H7 (cell line): ENCODE measurements at regions not wholly inside any gene's neighbourhood (a gene's known extent, or its start where the extent isn't known, plus 50 kb on each side); places are given as distances from the start of the nearest gene placed in this dataset.

Source experiments
- DNase-seq: peaks from one replicate; pipeline ENCODE4 v3.0.0; 2012
- H3K27me3 ChIP-seq: 2 replicates; pipeline ENCODE4 v1.6.0; 2011; ENCODE audit warnings: mild to moderate bottlenecking, low read length; ENCODE audit not compliant: control insufficient read depth, insufficient read depth
- H3K36me3 ChIP-seq: replicated peaks from 2 replicates; pipeline ENCODE4 v1.5.1; 2011; ENCODE audit warnings: low read length; ENCODE audit not compliant: control insufficient read depth, insufficient read depth
- H3K4me3 ChIP-seq: 2 replicates; pipeline ENCODE4 v1.5.1; 2011; ENCODE audit warnings: low read depth, mild to moderate bottlenecking, control low read depth, low read length, moderate library complexity; ENCODE audit not compliant: insufficient read depth

DNA sequence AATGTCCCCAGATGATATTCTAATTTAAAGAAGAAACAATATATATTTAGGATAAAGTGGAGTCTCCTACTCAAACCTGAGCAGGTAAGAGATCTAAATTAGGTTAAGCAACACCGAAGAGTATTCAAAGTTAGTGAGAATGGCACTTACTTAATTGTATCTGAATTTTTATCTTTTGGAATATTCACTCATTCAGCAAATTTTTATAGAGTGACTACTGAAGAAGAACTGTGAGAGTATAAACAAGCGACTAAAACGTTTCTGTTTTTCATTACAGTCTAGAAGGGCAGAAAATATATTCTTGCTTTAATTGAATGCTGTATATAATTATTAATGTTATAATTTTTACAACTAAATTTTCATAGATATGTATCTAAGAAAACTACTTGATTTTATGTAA, 567.7 kb upstream of the TBL1XR1 start:
- H3K36me3 ChIP-seq: no peaks in the 10 kb centered on the region
- H3K4me3 ChIP-seq: no peak overlapping the region
- H3K27me3 ChIP-seq: no peaks in the 10 kb centered on the region
- DNase-seq: no peak

DNA sequence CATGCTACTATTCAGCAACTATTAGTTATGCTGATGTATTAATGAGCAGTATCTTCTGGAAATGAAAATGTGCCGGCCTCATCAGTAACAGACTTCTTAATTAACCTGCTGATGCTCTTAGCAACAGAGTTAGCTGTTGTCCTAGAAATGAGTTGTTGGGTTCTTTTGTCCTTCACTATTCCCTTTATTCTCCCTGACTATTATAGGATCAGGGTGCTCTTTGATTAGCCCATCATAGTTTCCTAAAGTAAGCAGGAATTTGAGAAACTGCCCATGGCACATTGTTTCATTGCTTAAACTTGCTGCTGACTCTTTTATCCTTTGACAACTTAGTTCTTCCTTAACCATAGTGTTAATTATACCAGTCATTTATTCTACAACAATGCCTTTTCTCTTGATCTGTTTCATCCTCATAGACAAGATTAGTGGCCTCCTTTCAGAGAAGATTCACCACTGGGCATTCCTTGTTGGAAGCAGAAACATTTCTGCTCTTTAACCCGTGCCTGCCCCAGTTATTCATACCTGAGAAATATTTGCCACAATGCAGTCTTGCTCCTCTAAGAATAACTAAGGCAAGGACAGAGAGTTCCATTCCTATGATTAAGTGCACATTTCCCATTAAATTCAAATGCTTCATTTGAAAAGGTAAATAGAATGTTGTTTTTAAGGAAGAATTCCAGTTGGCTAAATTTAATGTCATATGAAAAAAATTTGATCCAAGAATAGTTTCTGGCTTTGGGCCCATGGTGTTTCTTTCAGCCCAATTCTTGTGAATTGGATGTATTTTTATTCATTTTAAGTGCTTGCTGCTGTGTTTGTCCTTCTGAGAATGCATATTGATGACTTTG, 573.3 kb upstream of the TBL1XR1 start:
- H3K36me3 ChIP-seq: no peaks in the 10 kb centered on the region
- no peaks in the 10 kb centered on the region for H3K27me3 ChIP-seq
- no peak for DNase-seq
- no peak overlapping the region for H3K4me3 ChIP-seq

DNA sequence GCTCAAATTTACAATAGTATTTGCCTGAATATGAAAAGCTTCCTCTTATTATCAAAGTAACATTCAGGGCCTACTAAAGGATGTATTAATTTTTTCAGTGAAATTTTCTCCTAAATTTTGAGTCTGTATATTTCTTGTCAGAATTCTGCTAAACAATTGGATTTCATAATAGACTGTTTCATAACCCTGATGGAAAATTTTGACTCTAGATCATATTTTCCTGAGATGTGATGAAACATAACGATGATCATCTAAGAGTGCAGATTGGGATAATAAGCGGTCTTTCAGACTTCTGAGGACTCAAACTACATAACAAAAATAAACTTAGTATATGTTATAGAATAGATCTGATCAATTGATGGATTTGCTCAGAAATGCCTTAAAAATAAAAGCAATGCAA, 574.5 kb upstream of the TBL1XR1 start:
- H3K36me3 ChIP-seq: no peaks in the 10 kb centered on the region
- no peaks in the 10 kb centered on the region for H3K27me3 ChIP-seq
- H3K4me3 ChIP-seq: no peak overlapping the region
- no peak for DNase-seq

DNA sequence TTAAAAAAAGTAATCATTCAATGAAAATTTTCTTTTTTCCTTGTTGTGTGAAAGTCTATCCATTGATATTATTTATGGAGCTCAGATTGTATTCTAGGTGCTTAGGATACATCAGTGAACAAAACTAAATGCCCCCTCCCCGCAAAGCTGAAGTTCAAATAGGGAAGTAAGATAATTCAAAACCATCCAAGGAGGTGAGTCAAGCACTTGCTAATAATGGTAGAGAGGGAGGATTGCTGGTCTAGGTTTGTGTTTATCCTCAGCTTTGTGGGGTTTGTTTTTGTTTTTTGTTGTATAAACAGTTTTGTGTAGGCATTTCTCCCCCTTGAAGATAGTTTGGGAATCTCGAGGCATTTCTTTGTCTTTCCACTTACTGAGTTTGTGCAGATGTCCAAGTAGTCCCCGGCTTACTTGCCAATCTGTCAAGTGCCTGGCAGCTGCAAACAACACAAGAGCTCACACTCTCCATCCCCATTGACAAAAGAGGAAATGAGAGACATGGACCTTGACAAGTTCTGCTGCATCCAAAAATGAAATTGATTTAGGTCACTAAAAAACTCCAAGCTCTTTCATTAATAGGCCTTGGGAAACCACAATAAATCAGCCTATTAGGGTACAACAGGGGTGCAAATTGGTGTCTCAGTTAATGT, 575.8 kb upstream of the TBL1XR1 start:
- no peak overlapping the region for H3K4me3 ChIP-seq
- DNase-seq: no peak
- H3K36me3 ChIP-seq: no peaks in the 10 kb centered on the region
- no peaks in the 10 kb centered on the region for H3K27me3 ChIP-seq

DNA sequence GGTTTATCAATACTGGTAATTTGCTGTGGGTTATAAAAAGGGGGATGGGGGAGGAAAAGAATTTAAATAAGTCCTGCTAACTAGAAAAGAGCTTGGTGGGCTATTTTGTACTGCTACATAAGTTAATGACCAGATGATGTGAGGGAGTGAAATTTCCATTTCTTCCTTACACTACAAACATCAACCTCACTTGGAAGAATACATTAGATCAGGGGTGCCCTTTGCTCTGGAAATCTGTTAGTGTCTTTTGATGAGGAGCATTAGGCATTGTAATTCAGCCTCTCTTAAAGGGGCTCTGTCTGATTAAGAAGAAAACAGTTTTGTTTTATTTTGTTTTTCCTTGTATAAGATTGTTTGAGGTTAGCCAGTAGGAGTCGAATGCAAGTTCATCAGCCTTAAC, 576.4 kb upstream of the TBL1XR1 start:
- DNase-seq: no peak
- Histone ChIP-seq H3K36me3 (no peaks in the 10 kb centered on the region), H3K4me3 (no peak overlapping the region), H3K27me3 (no peaks in the 10 kb centered on the region)

DNA sequence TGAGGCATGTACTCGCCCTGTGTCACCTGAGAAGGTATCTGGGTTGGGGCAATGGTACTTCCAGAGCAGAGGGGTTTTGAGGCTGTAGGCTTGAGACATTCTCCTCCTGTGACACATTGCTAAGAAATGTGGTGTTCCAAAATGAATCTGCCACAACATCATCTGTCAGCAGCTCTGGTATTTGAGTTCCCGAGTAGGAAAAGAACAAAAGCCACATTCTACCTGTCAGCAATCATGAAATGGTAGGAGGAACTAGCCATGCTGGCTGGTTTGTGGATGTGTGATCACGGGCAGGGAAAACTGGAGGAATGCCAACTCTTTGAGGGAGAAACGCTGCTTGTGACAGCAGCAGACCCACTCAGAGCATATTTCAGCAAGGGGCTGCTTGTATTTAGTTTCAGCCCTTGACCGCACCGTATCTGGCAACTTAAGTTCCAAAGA, 579.4 kb upstream of the TBL1XR1 start:
- no peaks in the 10 kb centered on the region for H3K36me3 ChIP-seq
- H3K27me3 ChIP-seq: no peaks in the 10 kb centered on the region
- DNase-seq: no peak
- H3K4me3 ChIP-seq: no peak overlapping the region

DNA sequence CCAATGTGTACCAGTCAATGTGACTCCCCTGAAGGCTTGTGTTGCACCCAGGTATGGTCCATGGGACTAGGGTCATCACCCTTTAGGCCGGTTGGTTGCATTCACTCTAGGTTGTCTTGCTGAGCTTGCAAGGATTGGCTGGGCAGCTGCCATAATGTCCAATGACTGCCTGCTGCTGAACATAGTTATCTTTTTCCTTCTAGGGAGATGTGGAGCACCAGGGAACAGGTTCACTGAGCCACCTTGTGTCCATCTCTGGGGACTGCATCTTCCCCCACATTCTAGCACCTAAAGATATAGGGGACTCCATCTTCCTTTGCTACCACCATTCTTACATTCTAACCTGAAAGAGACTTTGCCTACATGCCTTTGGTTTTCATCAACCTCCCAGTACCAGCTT, 580.4 kb upstream of the TBL1XR1 start:
- no peaks in the 10 kb centered on the region for H3K36me3 ChIP-seq
- peak; percentile 51 for DNase-seq
- H3K4me3 ChIP-seq: no peak overlapping the region

DNA sequence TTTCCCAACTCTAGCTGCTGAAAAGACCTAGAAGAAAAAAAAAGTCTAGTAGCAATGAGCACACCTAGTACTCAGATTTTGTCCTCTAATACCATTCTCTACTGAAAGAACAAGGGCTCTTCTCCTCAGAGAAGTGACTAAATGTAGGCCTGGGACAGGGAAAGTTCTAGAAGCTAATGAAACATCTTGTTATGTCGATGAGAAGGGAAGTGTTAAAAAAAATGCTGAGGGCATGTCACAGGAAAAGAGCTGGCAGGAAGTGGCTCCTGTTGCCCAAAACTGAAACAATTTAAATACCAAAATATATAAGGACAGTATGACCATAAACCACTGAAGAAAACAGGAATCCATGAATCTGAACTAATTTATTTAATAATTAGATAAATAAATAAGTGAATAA, 581.4 kb upstream of the TBL1XR1 start:
- Histone ChIP-seq H3K4me3 (no peak overlapping the region), H3K36me3 (no peaks in the 10 kb centered on the region), H3K27me3 (no peaks in the 10 kb centered on the region)
- no peak for DNase-seq

More for the DNA sequence above, 580.4 kb upstream of the TBL1XR1 start:
- no peaks in the 10 kb centered on the region for H3K27me3 ChIP-seq

DNA sequence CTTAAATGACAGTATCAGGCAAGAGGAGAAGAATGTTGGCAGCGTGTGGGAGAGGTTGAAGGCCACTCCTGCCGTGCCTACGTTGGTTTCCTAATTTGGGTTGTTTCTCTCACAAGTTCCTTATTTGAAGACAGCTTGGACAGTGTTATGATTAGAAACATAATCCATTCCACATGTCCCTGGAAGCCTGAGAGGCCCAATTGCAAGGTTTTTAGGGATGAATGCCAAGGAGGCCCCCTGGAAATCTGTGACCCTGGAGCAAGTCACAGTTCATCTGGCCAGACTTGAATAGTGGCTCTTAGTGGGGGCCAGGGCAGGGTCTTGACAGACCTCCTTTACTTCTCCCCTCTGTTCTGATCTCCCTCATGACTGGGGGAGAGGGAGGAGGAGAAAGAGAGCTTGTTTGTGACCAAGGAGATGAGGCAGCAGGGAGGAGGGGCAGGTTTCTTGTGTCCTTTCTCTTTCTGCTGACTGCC, 584.4 kb upstream of the TBL1XR1 start:
- no peaks in the 10 kb centered on the region for H3K27me3 ChIP-seq
- no peaks in the 10 kb centered on the region for H3K36me3 ChIP-seq
- H3K4me3 ChIP-seq: no peak overlapping the region
- no peak for DNase-seq

DNA sequence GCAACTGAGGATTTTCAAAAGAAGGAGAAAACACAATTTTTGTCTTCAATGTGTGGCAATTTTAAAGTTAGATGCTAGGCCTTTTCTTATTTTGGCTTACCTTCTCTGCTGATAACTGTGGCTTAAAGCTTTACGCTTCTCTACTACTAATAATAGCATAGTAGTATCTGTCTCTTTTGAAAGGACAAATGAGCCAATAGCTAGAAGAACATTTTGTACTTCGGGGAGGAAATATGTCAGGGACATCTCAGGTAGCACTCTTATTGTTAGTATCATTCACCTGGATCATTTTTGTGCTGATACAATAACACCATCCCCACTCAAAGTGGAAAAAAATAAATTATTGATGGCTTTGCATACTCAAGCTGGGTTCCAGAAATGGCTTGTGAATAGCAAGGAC, 586.1 kb upstream of the TBL1XR1 start:
- H3K4me3 ChIP-seq: no peak overlapping the region
- DNase-seq: no peak
- no peaks in the 10 kb centered on the region for H3K36me3 ChIP-seq
- H3K27me3 ChIP-seq: no peaks in the 10 kb centered on the region

DNA sequence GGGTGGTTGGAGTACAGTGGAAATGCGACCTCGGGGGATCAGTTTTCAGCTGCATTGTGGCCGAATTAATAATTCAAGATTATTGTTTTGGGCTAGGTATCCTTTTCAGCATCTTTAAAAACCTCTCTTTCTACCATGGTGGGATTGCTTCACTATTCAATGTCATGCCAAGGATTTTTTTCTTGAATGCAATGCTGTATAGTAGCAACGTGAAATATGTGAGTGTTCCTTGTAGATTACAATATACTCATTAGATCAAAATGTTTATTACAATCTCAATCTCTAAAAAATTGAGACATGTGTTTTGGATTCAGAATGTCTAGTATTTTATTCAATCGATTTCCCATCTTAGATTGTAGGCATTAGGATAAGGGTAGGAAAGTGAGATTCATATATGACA, 586.5 kb upstream of the TBL1XR1 start:
- Histone ChIP-seq H3K4me3 (no peak overlapping the region), H3K27me3 (no peaks in the 10 kb centered on the region), H3K36me3 (no peaks in the 10 kb centered on the region)
- no peak for DNase-seq

DNA sequence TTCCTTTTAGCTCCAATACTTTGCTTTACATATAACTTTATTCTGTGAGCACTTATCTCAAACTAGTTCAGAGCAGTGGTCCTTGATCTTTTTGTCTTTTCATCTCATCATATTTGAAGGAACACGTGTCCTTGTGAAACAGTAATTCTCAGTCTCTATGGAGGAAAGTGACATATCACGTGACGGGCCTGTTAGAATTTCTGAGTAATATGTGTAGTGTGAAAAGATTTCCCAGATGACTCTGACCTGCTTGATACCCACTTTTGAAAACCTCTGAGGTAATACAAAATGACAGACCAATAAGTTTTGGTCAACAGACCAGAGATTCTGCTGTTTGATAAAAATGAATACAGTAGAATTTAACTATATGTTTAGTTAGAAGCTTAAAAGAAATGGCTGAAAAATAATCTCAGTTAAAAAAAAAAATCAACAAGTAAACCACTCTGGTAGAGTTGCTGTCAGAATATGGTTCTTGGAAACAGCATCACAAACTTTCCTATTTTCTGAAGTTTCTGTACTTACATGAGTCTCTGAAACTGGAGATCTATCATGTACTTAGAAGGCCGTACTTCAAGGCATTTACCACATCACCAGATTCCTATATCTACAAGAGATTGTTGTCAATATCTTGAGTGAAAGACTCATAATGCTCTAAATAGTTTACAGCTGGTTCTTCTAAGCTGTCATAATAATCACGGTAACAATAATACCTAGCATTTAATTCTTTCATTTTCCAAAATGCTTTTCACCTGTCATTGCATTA, 590.2 kb upstream of the TBL1XR1 start:
- Histone ChIP-seq H3K36me3 (no peaks in the 10 kb centered on the region), H3K27me3 (no peaks in the 10 kb centered on the region), H3K4me3 (no peak overlapping the region)
- no peak for DNase-seq

DNA sequence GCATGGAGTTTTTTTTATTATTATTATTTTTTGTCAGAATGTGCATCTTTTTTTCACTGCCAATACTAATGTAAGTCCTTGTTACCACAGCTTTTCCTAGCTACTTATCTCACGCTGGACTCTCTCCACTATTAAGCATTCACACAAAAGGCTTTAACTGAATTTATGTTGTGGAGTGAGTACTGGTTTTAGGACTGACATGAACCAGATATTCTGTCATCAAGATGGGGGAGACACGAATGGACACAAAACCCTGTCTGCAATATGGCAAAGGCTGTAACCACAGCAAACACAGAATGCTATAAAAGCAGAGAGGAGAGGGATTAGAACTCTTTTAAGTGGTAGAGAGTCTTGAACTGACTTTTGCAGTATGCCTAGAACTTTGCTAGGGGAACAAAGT, 592.2 kb upstream of the TBL1XR1 start:
- no peak for DNase-seq
- no peaks in the 10 kb centered on the region for H3K27me3 ChIP-seq
- H3K4me3 ChIP-seq: no peak overlapping the region
- H3K36me3 ChIP-seq: no peaks in the 10 kb centered on the region

DNA sequence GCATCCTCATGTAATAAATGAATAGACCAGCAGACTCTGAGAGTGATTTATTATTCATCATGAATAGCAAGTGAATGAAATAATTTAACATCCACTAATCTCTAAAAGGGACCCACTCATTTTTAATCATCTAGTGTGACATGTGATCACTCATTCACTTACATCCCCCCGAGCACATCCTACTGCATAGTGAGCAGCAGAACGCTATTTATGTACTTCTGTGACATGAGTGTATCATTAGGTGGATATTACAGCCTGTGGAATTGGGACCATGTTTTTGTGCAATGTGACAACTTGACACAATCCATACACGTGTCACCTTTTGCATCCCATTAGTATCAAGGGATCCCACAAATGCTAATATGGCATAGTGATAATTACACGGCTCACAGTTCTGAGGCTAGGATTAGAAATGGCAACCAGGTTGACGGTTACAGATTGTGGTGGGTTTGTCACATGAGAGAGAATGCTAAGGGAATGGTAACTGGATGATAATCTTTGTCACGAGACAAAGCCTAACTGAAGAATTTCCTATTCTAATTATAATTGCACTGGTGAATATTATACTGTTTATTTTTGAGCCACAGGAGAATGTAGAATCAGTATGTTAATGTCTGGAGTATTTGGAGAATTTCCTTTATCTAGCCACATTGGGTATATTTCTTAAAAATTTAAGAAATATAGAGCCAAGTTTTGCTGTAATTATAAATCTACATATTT, 595.2 kb upstream of the TBL1XR1 start:
- no peaks in the 10 kb centered on the region for H3K27me3 ChIP-seq
- no peaks in the 10 kb centered on the region for H3K36me3 ChIP-seq
- DNase-seq: no peak
- H3K4me3 ChIP-seq: no peak overlapping the region
